ENCODE measurements at regions not wholly inside any gene's neighbourhood (a gene's known extent, or its start where the extent isn't known, plus 50 kb on each side); places are given as distances from the start of the nearest gene placed in this dataset.
A peak's percentile ranks its signal among the peaks of the same experiment; 100 is the strongest.
"Not testable (repeated sequence)": the region's sequence is repeated elsewhere in the genome, so short reads cannot be mapped to it uniquely, and the experiment has no call there.

- DNase-seq (ENCODE audit: low read depth), result not testable (repeated sequence)
These were observed 164.5 kb upstream of the CCZ1B start for GRCh38 chr7:6990426-6991152.

GRCh38 chr7:6991169-6991611, 165.1 kb upstream of the CCZ1B start:
- peak; percentile 30 for DNase-seq (ENCODE audit: low read depth)

GRCh38 chr7:6991686-6992085, 165.6 kb upstream of the CCZ1B start:
- DNase-seq (ENCODE audit: low read depth), result not testable (repeated sequence)

GRCh38 chr7:6992133-6992532, 166.1 kb upstream of the CCZ1B start:
- DNase-seq (ENCODE audit: low read depth), result not testable (repeated sequence)

DNA sequence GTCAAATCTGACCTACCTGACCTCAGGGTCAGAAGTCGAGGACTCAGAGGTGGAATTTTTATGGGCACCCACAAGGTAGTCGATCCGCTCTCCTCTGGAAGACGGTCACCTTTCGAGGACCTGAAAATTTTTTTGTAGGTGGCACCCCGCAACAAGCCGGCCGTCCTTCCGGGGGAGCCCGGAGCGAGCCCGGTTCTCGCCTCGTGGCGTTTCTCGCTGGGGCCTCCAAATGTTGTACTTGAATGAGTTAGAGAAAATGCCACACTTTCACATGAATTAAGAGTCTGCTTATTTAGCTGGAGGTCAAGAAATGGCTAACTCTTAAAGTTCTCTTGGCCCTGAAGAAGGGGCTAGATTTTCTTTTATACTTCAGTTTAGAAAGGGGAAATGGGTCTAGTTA, 169.0 kb upstream of the CCZ1B start:
- not testable (repeated sequence) for DNase-seq (ENCODE audit: low read depth)

DNA sequence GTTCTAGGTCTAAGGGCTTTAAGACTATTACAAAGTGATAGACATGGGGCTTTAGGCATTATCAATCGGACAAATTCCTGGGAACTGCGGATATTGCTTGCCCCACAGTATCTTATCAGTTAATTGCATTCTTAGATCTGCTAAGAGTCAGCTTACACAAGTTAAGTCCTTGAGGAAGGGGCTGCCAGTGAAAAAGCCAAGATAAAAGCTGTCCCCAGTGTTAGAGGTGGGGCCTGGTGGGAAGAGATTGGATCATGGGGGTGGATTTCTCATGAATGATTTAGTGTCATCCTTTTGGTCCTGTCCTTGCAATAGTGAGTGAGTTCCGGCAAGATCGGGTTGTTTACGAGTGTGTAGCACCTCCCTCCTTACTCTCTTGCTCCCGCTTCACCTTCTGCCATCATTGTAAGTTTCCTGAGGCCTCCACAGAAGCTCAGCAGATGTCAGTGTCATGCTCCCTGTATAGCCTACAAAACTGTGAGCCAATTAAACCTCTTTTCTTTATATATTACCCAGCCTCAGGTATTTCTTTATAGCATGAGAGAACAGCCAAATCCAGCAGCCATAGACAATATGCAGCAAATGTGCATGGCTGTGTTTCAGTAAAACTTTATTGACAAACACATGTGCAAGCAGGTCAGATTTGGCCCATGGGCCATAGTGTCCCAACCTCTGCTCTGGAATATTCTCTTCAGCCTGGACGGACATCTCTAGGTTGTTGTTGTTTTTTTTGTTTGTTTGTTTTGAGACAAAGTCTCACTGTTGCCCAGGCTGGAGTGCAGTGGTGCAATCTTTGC, 169.6 kb upstream of the CCZ1B start:
- DNase-seq (ENCODE audit: low read depth), result not testable (repeated sequence)

DNA sequence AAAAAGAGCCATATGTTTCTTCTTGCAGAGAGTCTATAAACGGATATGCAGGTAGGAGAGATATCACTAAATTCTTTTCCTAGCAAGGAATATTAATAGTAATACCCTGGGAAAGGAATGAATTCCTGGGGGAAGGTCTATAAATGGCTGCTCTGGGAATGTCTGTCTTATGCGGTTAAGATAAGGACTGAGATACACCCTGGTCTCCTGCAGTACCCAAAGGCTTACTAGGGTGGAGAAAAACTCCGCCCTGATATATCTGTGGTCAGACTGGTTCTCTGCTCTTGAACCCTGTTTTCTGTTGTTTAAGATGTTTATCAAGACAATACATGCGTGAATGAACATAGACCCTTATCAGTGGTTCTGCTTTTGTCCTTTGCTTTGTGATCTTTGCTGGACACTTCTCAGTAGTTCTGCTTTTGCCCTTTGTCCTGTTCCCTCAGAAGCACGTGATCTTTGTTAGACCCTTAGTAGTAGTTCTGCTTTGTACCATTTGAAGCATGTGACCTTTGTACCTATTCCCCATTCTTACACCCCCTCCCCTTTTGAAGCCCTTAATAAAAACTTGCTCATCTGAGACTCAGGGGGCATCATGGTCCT, 173.1 kb upstream of the CCZ1B start:
- DNase-seq (ENCODE audit: low read depth), result not testable (repeated sequence)

GRCh38 chr7:7002418-7003062, 176.5 kb upstream of the CCZ1B start:
- DNase-seq (ENCODE audit: low read depth), result no peak

DNA sequence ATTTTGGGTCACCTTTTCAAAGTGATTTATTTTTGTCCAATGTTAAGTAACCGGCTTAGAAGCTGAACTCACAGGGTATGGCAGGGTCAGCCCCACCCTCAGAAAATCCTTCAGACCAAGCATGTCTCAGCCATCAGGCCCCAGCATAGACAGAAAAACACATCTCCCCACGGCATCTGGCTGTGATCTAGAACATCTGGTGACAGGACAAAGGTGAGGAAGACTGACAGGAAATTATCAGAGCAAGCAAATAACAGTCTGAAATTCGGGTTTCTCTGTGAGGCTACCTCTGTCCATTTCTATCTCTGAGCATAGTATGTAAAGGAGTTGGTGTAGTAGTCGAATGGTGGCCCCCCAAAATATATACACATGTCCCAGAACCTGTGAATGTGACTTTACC, 177.0 kb upstream of the C1GALT1 start:
- no peak for DNase-seq (ENCODE audit: low read depth)

- not testable (repeated sequence) for DNase-seq (ENCODE audit: low read depth)
These were observed 176.4 kb upstream of the C1GALT1 start for GRCh38 chr7:7005949-7006348.

DNA sequence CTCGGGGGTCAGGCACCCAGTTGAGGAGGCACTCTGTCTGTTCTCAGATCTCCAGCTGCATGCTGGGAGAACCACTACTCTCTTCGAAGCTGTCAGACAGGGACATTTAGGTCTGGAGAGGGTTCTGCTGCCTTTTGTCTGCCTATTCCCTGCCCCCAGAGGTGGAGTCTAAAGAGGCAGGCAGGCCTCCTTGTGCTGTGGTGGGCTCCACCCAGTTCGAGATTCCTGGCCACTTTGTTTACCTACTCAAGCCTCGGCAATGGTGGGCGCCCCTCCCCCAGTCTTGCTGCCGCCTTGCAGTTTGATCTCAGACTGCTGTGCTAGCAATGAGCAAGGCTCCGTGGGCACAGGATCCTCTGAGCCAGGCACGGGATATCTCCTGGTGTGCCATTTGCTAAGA, 171.1 kb upstream of the C1GALT1 start:
- not testable (repeated sequence) for DNase-seq (ENCODE audit: low read depth)

- not testable (repeated sequence) for DNase-seq (ENCODE audit: low read depth)
These were observed 170.6 kb upstream of the C1GALT1 start for GRCh38 chr7:7011751-7012150.

GRCh38 chr7:7014827-7015595, 167.3 kb upstream of the C1GALT1 start:
- no peak for DNase-seq (ENCODE audit: low read depth)

GRCh38 chr7:7017707-7018280, 164.6 kb upstream of the C1GALT1 start:
- no peak for DNase-seq (ENCODE audit: low read depth)

DNA sequence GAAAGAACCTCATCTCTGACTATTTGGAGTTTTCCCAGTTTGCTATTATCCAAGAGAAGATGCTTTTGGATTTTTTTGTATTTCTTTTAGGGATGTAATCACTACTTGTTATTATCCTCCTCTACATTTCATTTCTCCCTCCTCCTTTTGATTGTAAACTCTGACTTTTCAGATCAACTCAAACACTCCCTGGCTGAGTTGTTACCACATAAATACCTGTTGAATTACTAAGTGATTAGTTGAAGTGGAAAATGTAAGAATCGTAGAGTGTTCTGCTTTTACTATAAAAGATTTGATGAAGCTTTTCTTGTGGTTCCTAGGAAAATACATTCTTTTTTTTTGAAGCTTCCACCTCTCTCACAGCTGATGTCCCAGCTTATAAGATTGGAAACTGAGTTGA, 164.1 kb upstream of the C1GALT1 start:
- no peak for DNase-seq (ENCODE audit: low read depth)

DNA sequence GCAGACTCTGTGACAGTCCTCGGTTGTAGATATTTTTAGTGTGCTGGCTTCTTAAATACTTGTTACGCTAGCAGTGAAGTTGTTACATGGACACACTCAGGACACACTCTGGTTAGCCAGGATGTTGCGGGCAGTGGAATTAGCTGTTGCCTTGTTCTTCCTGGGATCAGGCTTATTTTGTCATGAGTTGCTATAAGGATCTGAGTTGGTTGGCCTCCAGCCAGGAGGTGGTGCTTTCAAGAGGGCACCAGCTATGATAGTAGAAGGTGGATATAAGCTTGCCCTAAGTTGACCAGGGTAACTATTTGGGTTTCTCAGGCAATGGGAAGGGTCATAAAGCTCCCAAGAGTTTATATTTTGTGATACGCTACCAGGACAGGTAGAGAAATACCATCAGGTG, 150.1 kb upstream of the C1GALT1 start:
- DNase-seq (ENCODE audit: low read depth), result no peak

GRCh38 chr7:7035851-7036250, 146.5 kb upstream of the C1GALT1 start:
- DNase-seq (ENCODE audit: low read depth), result no peak

- not testable (repeated sequence) for DNase-seq (ENCODE audit: low read depth)
These were observed 140.0 kb upstream of the C1GALT1 start for GRCh38 chr7:7042286-7042893.

DNA sequence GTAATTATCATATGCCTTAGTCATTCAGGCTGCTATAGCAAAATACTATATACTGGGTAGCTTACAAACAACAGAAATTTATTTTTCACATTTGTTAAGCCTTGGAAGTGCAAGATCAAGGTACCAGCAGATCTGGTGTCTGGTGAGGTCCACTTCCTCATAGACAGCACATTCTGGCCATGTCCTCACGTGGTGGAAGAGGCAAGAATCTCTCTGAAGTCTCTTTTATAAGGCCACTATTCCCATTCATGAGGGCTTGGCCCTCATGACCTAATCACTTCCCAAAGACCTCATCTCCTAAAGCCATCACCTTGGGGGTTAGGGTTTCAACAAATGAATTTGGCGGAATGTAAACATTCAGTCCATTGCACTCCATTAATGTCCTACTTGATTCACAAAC, 137.5 kb upstream of the C1GALT1 start:
- DNase-seq (ENCODE audit: low read depth), result no peak

DNA sequence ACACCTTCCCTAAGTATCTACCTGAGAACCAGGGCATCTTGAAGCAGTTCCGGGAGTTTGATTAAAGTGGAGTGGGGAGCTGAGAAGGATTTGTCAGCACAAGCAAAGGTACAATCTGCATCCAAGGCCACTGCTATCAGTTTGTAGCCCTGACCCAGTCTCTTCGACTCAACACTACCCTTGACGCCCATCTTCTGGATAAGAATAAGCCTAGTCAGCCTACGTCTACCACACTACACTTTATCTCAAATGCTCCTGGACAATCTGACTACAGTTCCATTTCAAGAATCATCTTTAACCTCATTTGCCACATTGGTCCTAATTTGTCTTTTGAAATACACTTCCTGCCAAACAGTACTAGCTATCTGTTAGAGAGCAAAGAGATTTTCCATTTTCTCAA, 134.1 kb upstream of the C1GALT1 start:
- DNase-seq (ENCODE audit: low read depth), result no peak
